K562 (cell line): ENCODE measurements at regions not wholly inside any gene's neighbourhood (a gene's known extent, or its start where the extent isn't known, plus 50 kb on each side); places are given as distances from the start of the nearest gene placed in this dataset.

Experiments
- ATAC-seq: fragments of 200-7000 bp; cut with Tn5 transposase; 3 replicates; pipeline ENCODE4 v1.9.1; 2020; ENCODE audit warnings: moderate library complexity
- BruUV-seq: library from RNA; stranded (reverse); fragments of 400-500 nt; replicated peaks from 2 replicates; lab custom pipeline; 2021; lab: Mats Ljungman, UMichigan
- CTCF ChIA-PET: fragments of 300-600 bp; formaldehyde crosslinking; extraction: SDS; loops from one replicate; lab custom pipeline; 2021; ENCODE audit warnings: low intra/inter-chr PET ratio; lab: Yijun Ruan, JAX
- POLR2A ChIA-PET: fragments of 300-600, 350-650 bp; sonication (Branson Sonifier 250); formaldehyde crosslinking; extraction: SDS; loops from one replicate; lab custom pipeline; 2021; ENCODE audit warnings: antibody characterized with exemption, inconsistent platforms; lab: Yijun Ruan, JAX
- DNase-seq, 4 experiments: peaks; one replicate each; pipeline versions ENCODE4 v3.0.0 to v3.0.0-alpha.2; 2011 to 2018; ENCODE audit warnings: low spot score in 3 of 4, mixed read lengths in 3 of 4; ENCODE audit errors: extremely low read depth in 1 of 4
- FAIRE-seq: peaks from 2 replicates; lab custom pipeline; 2011; peaks lifted over from hg19 to GRCh38; lab: Jason Lieb, UNC
- H2AFZ ChIP-seq: 2 replicates; pipeline ENCODE4 v1.6.0; 2011; ENCODE audit warnings: low read depth, low read length, control low read depth, inconsistent platforms
- H3K27ac ChIP-seq: fragments of 200-600 bp; 3 replicates; pipeline ENCODE4 v1.8.0; 2011; ENCODE audit warnings: low read depth, mild to moderate bottlenecking, control low read depth, inconsistent platforms, low read length, moderate library complexity, mixed read lengths; ENCODE audit errors: extremely low read depth
- H3K27me3 ChIP-seq, 2 experiments: fragments of 300-600 bp in 1 of 2; 2 replicates in 1 of 2; 3 replicates in 1 of 2; pipeline versions ENCODE4 v1.6.0 to v1.8.0; 2011; ENCODE audit warnings: inconsistent platforms in 2 of 2, low read length in 2 of 2, mild to moderate bottlenecking in 1 of 2, mixed read lengths in 1 of 2, moderate library complexity in 1 of 2; ENCODE audit not compliant: control insufficient read depth in 2 of 2, insufficient read depth in 2 of 2
- H3K36me3 ChIP-seq: fragments of 300-600 bp; 3 replicates; pipeline ENCODE4 v1.8.0; 2011; ENCODE audit warnings: mild to moderate bottlenecking, low read length, inconsistent platforms; ENCODE audit not compliant: control insufficient read depth, insufficient read depth
- H3K4me1 ChIP-seq, 2 experiments: fragments of 200-600 bp in 1 of 2; replicated peaks in 1 of 2; 2 replicates in 1 of 2; 3 replicates in 1 of 2; pipeline versions ENCODE4 v1.5.1 to v1.8.0; 2011; ENCODE audit warnings: inconsistent platforms in 2 of 2, low read length in 2 of 2, mild to moderate bottlenecking in 1 of 2, mixed read lengths in 1 of 2, moderate library complexity in 1 of 2; ENCODE audit not compliant: control insufficient read depth in 2 of 2, insufficient read depth in 2 of 2
- H3K4me2 ChIP-seq: 2 replicates; pipeline ENCODE4 v1.6.1; 2011; ENCODE audit warnings: low read length, control low read depth, inconsistent platforms, mixed read lengths; ENCODE audit not compliant: insufficient read depth
- H3K4me3 ChIP-seq: fragments of 200-600 bp; sonication (generic), shearing (Covaris generic); 2 replicates; pipeline ENCODE4 v1.5.1; 2016; ENCODE audit warnings: control low read depth, inconsistent platforms
- H3K79me2 ChIP-seq: fragments of 200-600 bp; 3 replicates; pipeline ENCODE4 v1.8.0; 2011; ENCODE audit warnings: low read length, inconsistent platforms; ENCODE audit not compliant: control insufficient read depth, insufficient read depth
- H3K9ac ChIP-seq, 2 experiments: 2 replicates each; pipeline versions ENCODE4 v1.6.0 to v1.6.1; 2011; ENCODE audit warnings: low read depth in 2 of 2, low read length in 2 of 2, control low read depth in 1 of 2, inconsistent platforms in 1 of 2, mild to moderate bottlenecking in 1 of 2, mixed read lengths in 1 of 2; ENCODE audit not compliant: insufficient read depth in 1 of 2
- H3K9me1 ChIP-seq: one replicate; pipeline ENCODE4 v1.6.0; 2011; ENCODE audit warnings: inconsistent platforms, mild to moderate bottlenecking, low read length, moderate library complexity; ENCODE audit not compliant: control insufficient read depth, insufficient read depth
- H3K9me3 ChIP-seq: replicated peaks from 2 replicates; pipeline ENCODE4 v1.5.1; 2011; ENCODE audit warnings: low read depth, low read length, inconsistent platforms; ENCODE audit not compliant: control insufficient read depth, insufficient read depth
- H4K20me1 ChIP-seq: replicated peaks from 2 replicates; pipeline ENCODE4 v1.6.1; 2011; ENCODE audit warnings: low read length, inconsistent platforms, mixed read lengths; ENCODE audit not compliant: control insufficient read depth, insufficient read depth
- DACH1 ChIP-seq: fragments of 450-650 bp; IDR thresholded peaks from 2 replicates; pipeline ENCODE4 v1.6.1; 2018; ENCODE audit not compliant: partially characterized antibody
- DIDO1 ChIP-seq: fragments of 450-650 bp; IDR thresholded peaks from 2 replicates; pipeline ENCODE4 v1.6.1; 2016; ENCODE audit warnings: low read depth, missing biosample characterization, missing genetic modification characterization
- HDAC1 ChIP-seq, 2 experiments: fragments of 450-650 bp; IDR thresholded peaks; 2 replicates each; pipeline ENCODE4 v1.6.1; 2016 to 2017; ENCODE audit warnings: inconsistent platforms in 1 of 2, mild to moderate bottlenecking in 1 of 2, moderate library complexity in 1 of 2
- HDAC2 ChIP-seq: fragments of 450-650 bp; IDR thresholded peaks from 2 replicates; pipeline ENCODE4 v1.6.1; 2016; ENCODE audit warnings: mild to moderate bottlenecking
- HNRNPL ChIP-seq: fragments of 200-400 bp; formaldehyde crosslinking; IDR thresholded peaks from 2 replicates; pipeline ENCODE4 v1.6.1; 2017; ENCODE audit warnings: low read depth, mild to moderate bottlenecking, low read length
- HNRNPLL ChIP-seq: fragments of 200-400 bp; formaldehyde crosslinking; IDR thresholded peaks from 2 replicates; pipeline ENCODE4 v1.6.1; 2017; ENCODE audit warnings: low read length, low read depth, mild to moderate bottlenecking; ENCODE audit not compliant: poor library complexity, severe bottlenecking
- KDM1A ChIP-seq, 2 experiments: fragments of 450-650 bp; IDR thresholded peaks; 2 replicates each; pipeline ENCODE4 v1.6.1; 2016; ENCODE audit warnings: mild to moderate bottlenecking in 2 of 2
- MAZ ChIP-seq, 2 experiments: fragments of 450-650 bp in 1 of 2; sonication (generic) in 1 of 2; formaldehyde crosslinking; IDR thresholded peaks in 1 of 2; conservative IDR thresholded peaks in 1 of 2; 2 replicates each; pipeline versions ENCODE4 v1.4.0 to v1.5.0; 2020; ENCODE audit warnings: mild to moderate bottlenecking in 1 of 2, missing genetic modification reagents in 1 of 2
- MECOM ChIP-seq: fragments of 250-450 bp; sonication (Bioruptor Pico); IDR thresholded peaks from 2 replicates; pipeline ENCODE4 v1.8.0; 2022; ENCODE audit warnings: inconsistent platforms
- SPI1 ChIP-seq: IDR thresholded peaks from 2 replicates; pipeline ENCODE4 v1.6.1; 2011; ENCODE audit warnings: low read depth, low read length, control low read depth, borderline replicate concordance
- U2AF1 ChIP-seq: fragments of 200-400 bp; formaldehyde crosslinking; optimal IDR thresholded peaks from 2 replicates; pipeline ENCODE3; 2017; ENCODE audit warnings: mild to moderate bottlenecking, low read depth, low read length, moderate library complexity
- YY1 ChIP-seq, 3 experiments: IDR thresholded peaks; 2 replicates each; pipeline ENCODE4 v1.6.1; 2011; ENCODE audit warnings: low read length in 2 of 3, mild to moderate bottlenecking in 2 of 3, moderate library complexity in 2 of 3, borderline replicate concordance in 1 of 3, control low read depth in 1 of 3, low read depth in 1 of 3; ENCODE audit not compliant: insufficient read depth in 3 of 3, insufficient replicate concordance in 2 of 3, control insufficient read depth in 1 of 3, insufficient read length in 1 of 3; ENCODE audit errors: extremely low read depth in 1 of 3
- ZNF12 ChIP-seq: sonication (generic); formaldehyde crosslinking; IDR thresholded peaks from 2 replicates; pipeline ENCODE4 v1.4.0; 2020; ENCODE audit warnings: mild to moderate bottlenecking, missing genetic modification reagents
- ZNF253 ChIP-seq: fragments of 250-450 bp; sonication (Bioruptor Pico); conservative IDR thresholded peaks from 2 replicates; pipeline ENCODE4 v1.6.1; 2021; ENCODE audit warnings: mild to moderate bottlenecking
- ZNF436 ChIP-seq: fragments of 250-450, 450-650 bp; sonication (Bioruptor Pico); formaldehyde crosslinking; IDR thresholded peaks from 2 replicates; pipeline ENCODE4 v1.7.0; 2020; ENCODE audit warnings: mild to moderate bottlenecking
- ZNF445 ChIP-seq: fragments of 250-450 bp; sonication (Bioruptor Pico); IDR thresholded peaks from 2 replicates; pipeline ENCODE4 v1.4.0; 2020; ENCODE audit warnings: low read depth, mild to moderate bottlenecking, moderate library complexity
- ZNF507 ChIP-seq: conservative IDR thresholded peaks from 2 replicates; pipeline ENCODE4 v1.6.1; 2017; ENCODE audit warnings: missing genetic modification characterization, missing compliant biosample characterization
- ZNF511 ChIP-seq: sonication (generic); formaldehyde crosslinking; IDR thresholded peaks from 2 replicates; pipeline ENCODE4 v1.8.0; 2022; ENCODE audit warnings: mild to moderate bottlenecking, missing genetic modification reagents
- ZNF668 ChIP-seq: fragments of 250-450 bp; sonication (Bioruptor Pico); IDR thresholded peaks from 2 replicates; pipeline ENCODE4 v1.8.0; 2022; ENCODE audit warnings: mild to moderate bottlenecking, inconsistent platforms
- WGBS: fragments of 100-300 bp; shearing (Covaris generic); methylation state at CpG from one replicate; pipeline ENCODE4 v1.1.6; 2016; ENCODE audit warnings: low coverage, mixed read lengths; ENCODE audit not compliant: insufficient coverage; ENCODE audit errors: missing lambda C conversion rate; 5-methylcytosine and 5-hydroxymethylcytosine counted together
- in situ Hi-C: fragments of 300-500 bp; cut with MboI; formaldehyde crosslinking; loops from 4 replicates; pipeline ENCODE4 v1.15.0; 2018; ENCODE audit warnings: inconsistent platforms, mixed read lengths
- intact Hi-C: fragments of 100-400 bp; cut with micrococcal nuclease; formaldehyde crosslinking; loops from 2 replicates; pipeline ENCODE4 v1.14.2; 2022

GRCh38 chr14:98321841-98322240, 950.2 kb downstream of the BCL11B start:
- CTCF ChIA-PET, result no interaction called here
- no peaks in the 10 kb centered on the region for H4K20me1 ChIP-seq
- in situ Hi-C loops (no loop called here), intact Hi-C loops (no loop called here)
- H3K4me3 ChIP-seq, result no peak overlapping the region
- no TSS peak for BruUV-seq
- H3K9me3 ChIP-seq, result no peaks in the 10 kb centered on the region
- H3K4me2 ChIP-seq, result no peak overlapping the region
- H3K27ac ChIP-seq, result no peak overlapping the region
- H3K9ac ChIP-seq, result no peak overlapping the region
- DNase-seq (no peak), FAIRE-seq (no peak)
- 0% methylated on average over 1 of the region's 3 CpGs for WGBS
- no peaks in the 10 kb centered on the region for H3K36me3 ChIP-seq
- no peaks in the 10 kb centered on the region for H3K79me2 ChIP-seq
- TF ChIP-seq HNRNPLL (no peak), ZNF507 (tag) (no peak), ZNF253 (no peak), ZNF511 (CRISPR knock-in tag) (no peak)
- TF ChIP-seq, all 486 proteins: peak for 0
- Histone ChIP-seq H3K27me3 (no peaks in the 10 kb centered on the region), H3K9me1 (no peaks in the 10 kb centered on the region), H3K4me1 (no peaks in the 10 kb centered on the region), H2AFZ (no peak overlapping the region)
- POLR2A ChIA-PET, result no interaction called here
- no peak for ATAC-seq

GRCh38 chr14:98323836-98324235, 948.2 kb downstream of the BCL11B start:
- intact Hi-C loops, result no loop called here
- ATAC-seq (no peak), DNase-seq (no peak), FAIRE-seq (no peak)
- Histone ChIP-seq H3K4me3 (no peak overlapping the region), H3K27ac (no peak overlapping the region), H3K9ac (no peak overlapping the region), H2AFZ (no peak overlapping the region), H3K4me1 (no peaks in the 10 kb centered on the region), H3K36me3 (no peaks in the 10 kb centered on the region), H3K9me3 (no peaks in the 10 kb centered on the region), H3K79me2 (no peaks in the 10 kb centered on the region), H3K4me2 (no peak overlapping the region), H3K27me3 (no peaks in the 10 kb centered on the region), H4K20me1 (no peaks in the 10 kb centered on the region), H3K9me1 (no peaks in the 10 kb centered on the region)
- CTCF ChIA-PET, result no interaction called here
- in situ Hi-C loops, result no loop called here
- BruUV-seq, result no TSS peak
- WGBS, result 13% methylated on average over 1 of the region's 2 CpGs
- POLR2A ChIA-PET, result no interaction called here
- no peak for TF ChIP-seq HDAC1 (IDR thresholded peaks at IDR 0.05)
- no peak for TF ChIP-seq HDAC2
- TF ChIP-seq ZNF436 (CRISPR knock-in tag), result no peak
- TF ChIP-seq ZNF445 (CRISPR knock-in tag), result no peak
- no peak for TF ChIP-seq KDM1A (IDR thresholded peaks at IDR 0.05)
- no peak for TF ChIP-seq MECOM (CRISPR knock-in tag)
- TF ChIP-seq ZNF12 (CRISPR knock-in tag), result no peak
- no peak for TF ChIP-seq MAZ (CRISPR knock-in tag; conservative IDR thresholded peaks at IDR 0.05 in 1 of 2, IDR thresholded peaks at IDR 0.05 in 1 of 2)
- no peak for TF ChIP-seq DIDO1
- no peak for TF ChIP-seq YY1 (IDR thresholded peaks at IDR 0.05; ENCODE audit: borderline replicate concordance in 1 of 3, control insufficient read depth in 1 of 3, extremely low read depth in 1 of 3, insufficient read depth in 3 of 3, insufficient read length in 1 of 3, insufficient replicate concordance in 2 of 3, low read depth in 1 of 3, low read length in 2 of 3)
- no peak for TF ChIP-seq DACH1
- TF ChIP-seq ZNF668 (CRISPR knock-in tag), result no peak
- TF ChIP-seq U2AF1, result no peak
- no peak for TF ChIP-seq HNRNPL
- TF ChIP-seq SPI1, result no peak
